ENCODE measurements at regions not wholly inside any gene's neighbourhood (a gene's known extent, or its start where the extent isn't known, plus 50 kb on each side); places are given as distances from the start of the nearest gene placed in this dataset.

DNA sequence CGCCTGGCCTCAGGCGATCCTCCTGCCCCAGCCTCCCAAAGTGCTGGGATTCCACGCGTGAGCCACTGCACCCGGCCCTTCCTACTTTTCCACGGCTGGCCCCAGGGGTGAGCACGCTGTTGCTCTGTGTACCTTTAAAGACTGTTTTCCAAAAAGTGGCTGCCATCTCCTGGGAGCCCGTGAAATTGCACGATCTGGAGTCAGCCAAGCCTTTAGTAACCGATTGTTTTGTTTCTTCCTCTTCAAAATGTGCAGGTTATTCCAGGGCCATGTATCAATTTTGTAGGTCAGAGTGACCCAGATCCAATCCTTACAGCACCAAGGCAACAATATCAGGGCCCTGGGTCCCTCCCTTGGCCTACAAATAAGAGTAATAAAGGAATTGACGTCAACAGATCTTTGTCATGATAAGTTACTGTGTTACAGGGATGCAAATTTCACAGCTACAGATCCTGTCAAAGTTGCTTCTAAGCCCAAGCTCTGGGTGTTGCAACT, 135.6 kb upstream of the ZNF236 start:
- TF ChIP-seq ZNF629 (tag by site-specific recombination; IDR thresholded peaks at IDR 0.05) (peak; percentile 52; the same call in 1 of the 2 replicates), ZNF223 (tag by site-specific recombination; IDR thresholded peaks at IDR 0.05) (no peak), ZNF221 (tag by site-specific recombination; IDR thresholded peaks at IDR 0.05; ENCODE audit: borderline replicate concordance) (no peak), ZNF184 (tag by site-specific recombination; IDR thresholded peaks at IDR 0.05) (no peak), ZNF555 (tag by site-specific recombination; conservative IDR thresholded peaks at IDR 0.05) (no peak), ZSCAN23 (tag by site-specific recombination; IDR thresholded peaks at IDR 0.05) (no peak), ZNF248 (tag by site-specific recombination; IDR thresholded peaks at IDR 0.05) (no peak), ZNF747 (tag by site-specific recombination; IDR thresholded peaks at IDR 0.05) (no peak), SCRT1 (tag by site-specific recombination; IDR thresholded peaks at IDR 0.05; ENCODE audit: borderline replicate concordance) (peak; percentile 26; the same call in 1 of the 2 replicates), ZBTB21 (tag by site-specific recombination; IDR thresholded peaks at IDR 0.05) (no peak), ZNF664 (tag by site-specific recombination; IDR thresholded peaks at IDR 0.05) (no peak), ZNF121 (tag by site-specific recombination; IDR thresholded peaks at IDR 0.05) (no peak), ZXDB (tag by site-specific recombination; IDR thresholded peaks at IDR 0.05) (no peak), ZNF335 (tag by site-specific recombination; conservative IDR thresholded peaks at IDR 0.05) (no peak), REPIN1 (tag by site-specific recombination; IDR thresholded peaks at IDR 0.05; ENCODE audit: low read depth) (no peak), SCRT2 (tag by site-specific recombination; IDR thresholded peaks at IDR 0.05) (peak; percentile 62; the same call in 1 of the 2 replicates), ZNF654 (tag by site-specific recombination; IDR thresholded peaks at IDR 0.05; ENCODE audit: low read depth) (peak; percentile 55), WT1 (tag by site-specific recombination; IDR thresholded peaks at IDR 0.05) (no peak), ZNF776 (tag by site-specific recombination; IDR thresholded peaks at IDR 0.05; ENCODE audit: borderline replicate concordance) (no peak)
- TF ChIP-seq, protein P1, sequence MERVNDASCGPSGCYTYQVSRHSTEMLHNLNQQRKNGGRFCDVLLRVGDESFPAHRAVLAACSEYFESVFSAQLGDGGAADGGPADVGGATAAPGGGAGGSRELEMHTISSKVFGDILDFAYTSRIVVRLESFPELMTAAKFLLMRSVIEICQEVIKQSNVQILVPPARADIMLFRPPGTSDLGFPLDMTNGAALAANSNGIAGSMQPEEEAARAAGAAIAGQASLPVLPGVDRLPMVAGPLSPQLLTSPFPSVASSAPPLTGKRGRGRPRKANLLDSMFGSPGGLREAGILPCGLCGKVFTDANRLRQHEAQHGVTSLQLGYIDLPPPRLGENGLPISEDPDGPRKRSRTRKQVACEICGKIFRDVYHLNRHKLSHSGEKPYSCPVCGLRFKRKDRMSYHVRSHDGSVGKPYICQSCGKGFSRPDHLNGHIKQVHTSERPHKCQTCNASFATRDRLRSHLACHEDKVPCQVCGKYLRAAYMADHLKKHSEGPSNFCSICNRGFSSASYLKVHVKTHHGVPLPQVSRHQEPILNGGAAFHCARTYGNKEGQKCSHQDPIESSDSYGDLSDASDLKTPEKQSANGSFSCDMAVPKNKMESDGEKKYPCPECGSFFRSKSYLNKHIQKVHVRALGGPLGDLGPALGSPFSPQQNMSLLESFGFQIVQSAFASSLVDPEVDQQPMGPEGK (tag by site-specific recombination; IDR thresholded peaks at IDR 0.05), result no peak
- TF ChIP-seq, protein P2, sequence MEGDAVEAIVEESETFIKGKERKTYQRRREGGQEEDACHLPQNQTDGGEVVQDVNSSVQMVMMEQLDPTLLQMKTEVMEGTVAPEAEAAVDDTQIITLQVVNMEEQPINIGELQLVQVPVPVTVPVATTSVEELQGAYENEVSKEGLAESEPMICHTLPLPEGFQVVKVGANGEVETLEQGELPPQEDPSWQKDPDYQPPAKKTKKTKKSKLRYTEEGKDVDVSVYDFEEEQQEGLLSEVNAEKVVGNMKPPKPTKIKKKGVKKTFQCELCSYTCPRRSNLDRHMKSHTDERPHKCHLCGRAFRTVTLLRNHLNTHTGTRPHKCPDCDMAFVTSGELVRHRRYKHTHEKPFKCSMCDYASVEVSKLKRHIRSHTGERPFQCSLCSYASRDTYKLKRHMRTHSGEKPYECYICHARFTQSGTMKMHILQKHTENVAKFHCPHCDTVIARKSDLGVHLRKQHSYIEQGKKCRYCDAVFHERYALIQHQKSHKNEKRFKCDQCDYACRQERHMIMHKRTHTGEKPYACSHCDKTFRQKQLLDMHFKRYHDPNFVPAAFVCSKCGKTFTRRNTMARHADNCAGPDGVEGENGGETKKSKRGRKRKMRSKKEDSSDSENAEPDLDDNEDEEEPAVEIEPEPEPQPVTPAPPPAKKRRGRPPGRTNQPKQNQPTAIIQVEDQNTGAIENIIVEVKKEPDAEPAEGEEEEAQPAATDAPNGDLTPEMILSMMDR (tag by site-specific recombination; IDR thresholded peaks at IDR 0.05), result peak; percentile 50; the same call in 1 of the 2 replicates
- TF ChIP-seq, protein P3, sequence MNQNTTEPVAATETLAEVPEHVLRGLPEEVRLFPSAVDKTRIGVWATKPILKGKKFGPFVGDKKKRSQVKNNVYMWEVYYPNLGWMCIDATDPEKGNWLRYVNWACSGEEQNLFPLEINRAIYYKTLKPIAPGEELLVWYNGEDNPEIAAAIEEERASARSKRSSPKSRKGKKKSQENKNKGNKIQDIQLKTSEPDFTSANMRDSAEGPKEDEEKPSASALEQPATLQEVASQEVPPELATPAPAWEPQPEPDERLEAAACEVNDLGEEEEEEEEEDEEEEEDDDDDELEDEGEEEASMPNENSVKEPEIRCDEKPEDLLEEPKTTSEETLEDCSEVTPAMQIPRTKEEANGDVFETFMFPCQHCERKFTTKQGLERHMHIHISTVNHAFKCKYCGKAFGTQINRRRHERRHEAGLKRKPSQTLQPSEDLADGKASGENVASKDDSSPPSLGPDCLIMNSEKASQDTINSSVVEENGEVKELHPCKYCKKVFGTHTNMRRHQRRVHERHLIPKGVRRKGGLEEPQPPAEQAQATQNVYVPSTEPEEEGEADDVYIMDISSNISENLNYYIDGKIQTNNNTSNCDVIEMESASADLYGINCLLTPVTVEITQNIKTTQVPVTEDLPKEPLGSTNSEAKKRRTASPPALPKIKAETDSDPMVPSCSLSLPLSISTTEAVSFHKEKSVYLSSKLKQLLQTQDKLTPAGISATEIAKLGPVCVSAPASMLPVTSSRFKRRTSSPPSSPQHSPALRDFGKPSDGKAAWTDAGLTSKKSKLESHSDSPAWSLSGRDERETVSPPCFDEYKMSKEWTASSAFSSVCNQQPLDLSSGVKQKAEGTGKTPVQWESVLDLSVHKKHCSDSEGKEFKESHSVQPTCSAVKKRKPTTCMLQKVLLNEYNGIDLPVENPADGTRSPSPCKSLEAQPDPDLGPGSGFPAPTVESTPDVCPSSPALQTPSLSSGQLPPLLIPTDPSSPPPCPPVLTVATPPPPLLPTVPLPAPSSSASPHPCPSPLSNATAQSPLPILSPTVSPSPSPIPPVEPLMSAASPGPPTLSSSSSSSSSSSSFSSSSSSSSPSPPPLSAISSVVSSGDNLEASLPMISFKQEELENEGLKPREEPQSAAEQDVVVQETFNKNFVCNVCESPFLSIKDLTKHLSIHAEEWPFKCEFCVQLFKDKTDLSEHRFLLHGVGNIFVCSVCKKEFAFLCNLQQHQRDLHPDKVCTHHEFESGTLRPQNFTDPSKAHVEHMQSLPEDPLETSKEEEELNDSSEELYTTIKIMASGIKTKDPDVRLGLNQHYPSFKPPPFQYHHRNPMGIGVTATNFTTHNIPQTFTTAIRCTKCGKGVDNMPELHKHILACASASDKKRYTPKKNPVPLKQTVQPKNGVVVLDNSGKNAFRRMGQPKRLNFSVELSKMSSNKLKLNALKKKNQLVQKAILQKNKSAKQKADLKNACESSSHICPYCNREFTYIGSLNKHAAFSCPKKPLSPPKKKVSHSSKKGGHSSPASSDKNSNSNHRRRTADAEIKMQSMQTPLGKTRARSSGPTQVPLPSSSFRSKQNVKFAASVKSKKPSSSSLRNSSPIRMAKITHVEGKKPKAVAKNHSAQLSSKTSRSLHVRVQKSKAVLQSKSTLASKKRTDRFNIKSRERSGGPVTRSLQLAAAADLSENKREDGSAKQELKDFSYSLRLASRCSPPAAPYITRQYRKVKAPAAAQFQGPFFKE (tag by site-specific recombination; IDR thresholded peaks at IDR 0.05; ENCODE audit: borderline replicate concordance), result no peak
- TF ChIP-seq, protein P4, sequence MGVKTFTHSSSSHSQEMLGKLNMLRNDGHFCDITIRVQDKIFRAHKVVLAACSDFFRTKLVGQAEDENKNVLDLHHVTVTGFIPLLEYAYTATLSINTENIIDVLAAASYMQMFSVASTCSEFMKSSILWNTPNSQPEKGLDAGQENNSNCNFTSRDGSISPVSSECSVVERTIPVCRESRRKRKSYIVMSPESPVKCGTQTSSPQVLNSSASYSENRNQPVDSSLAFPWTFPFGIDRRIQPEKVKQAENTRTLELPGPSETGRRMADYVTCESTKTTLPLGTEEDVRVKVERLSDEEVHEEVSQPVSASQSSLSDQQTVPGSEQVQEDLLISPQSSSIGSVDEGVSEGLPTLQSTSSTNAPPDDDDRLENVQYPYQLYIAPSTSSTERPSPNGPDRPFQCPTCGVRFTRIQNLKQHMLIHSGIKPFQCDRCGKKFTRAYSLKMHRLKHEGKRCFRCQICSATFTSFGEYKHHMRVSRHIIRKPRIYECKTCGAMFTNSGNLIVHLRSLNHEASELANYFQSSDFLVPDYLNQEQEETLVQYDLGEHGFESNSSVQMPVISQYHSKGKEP (tag by site-specific recombination; IDR thresholded peaks at IDR 0.05), result no peak
- H3K9me3 ChIP-seq (ENCODE audit: control insufficient read depth, insufficient read depth, low read depth, low read length), result no peaks in the 10 kb centered on the region
- H3K27ac ChIP-seq (ENCODE audit: extremely low read depth, low read depth, low read length), result 0 out of 2 replicates have a peak overlapping the region, but pooled peaks have one; percentile 24
- CTCF ChIA-PET, result interaction anchor here (0.6 to 8.4 kb wide), 17 partner anchors 15 to 335 kb away, joined by 3 to 99 read pairs (median 4); no protein-coding TSS in a partner anchor
- no peaks in the 10 kb centered on the region for H3K36me3 ChIP-seq (ENCODE audit: control insufficient read depth in 2 of 2, insufficient read depth in 1 of 2, low read length in 2 of 2)
- no peak overlapping the region for H3K4me3 ChIP-seq (ENCODE audit: low read depth, low read length)
- POLR2A ChIA-PET, result no interaction called here
- peaks cover 3% of the 10 kb centered on the region; the same call in 1 of the 2 replicates for H3K4me1 ChIP-seq (ENCODE audit: control insufficient read depth, insufficient read depth, low read length)

All from HEK293 (cell line).